Stimulated activated CD4-positive, alpha-beta T cell treated with anti-CD3 and anti-CD28 coated beads, Interleukin-1b, Interleukin-23, amount 100 ng/mL, for 24 hours (primary cell): ENCODE measurements at regions not wholly inside any gene's neighbourhood (a gene's known extent, or its start where the extent isn't known, plus 50 kb on each side); places are given as distances from the start of the nearest gene placed in this dataset.

Source experiments
- DNase-seq, 4 experiments: peaks; one replicate each; pipeline ENCODE4 v3.0.0-alpha.2; 2020; ENCODE audit warnings: low read depth in 4 of 4, low spot score in 1 of 4

DNA sequence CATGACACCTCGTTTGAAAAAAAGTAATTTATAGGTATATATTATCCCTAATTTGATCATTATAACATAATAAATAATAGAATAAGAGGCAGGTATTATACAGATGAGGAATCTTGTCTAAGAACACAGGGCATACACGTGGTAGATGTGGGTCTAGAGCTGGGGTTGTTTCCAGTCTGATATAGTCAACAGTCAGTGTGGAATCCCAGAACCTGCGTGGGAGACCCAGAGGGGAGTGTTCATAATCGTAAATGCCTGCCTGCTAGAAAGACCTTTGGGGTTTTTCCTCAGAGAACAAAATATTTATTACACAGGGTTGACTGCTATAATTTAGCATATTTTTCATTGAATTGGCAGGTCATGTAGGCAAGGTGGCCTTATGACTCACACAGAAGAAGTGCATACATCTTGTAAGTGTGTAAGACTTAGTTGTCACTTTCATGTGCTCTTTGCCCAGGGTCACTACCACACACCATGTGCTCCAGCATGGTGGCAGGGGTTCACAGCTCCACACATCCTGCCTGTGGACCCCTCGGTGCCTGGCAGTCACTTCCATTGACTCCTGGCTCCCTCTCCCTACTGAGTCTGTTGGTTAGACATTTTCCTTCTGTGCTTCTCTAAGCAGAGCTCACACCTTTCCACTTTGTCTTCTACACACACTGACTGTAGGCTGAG lies 94.9 kb upstream of the IKZF1 start:
- peak in 1 of 4 experiments; percentile 40 for DNase-seq

DNA sequence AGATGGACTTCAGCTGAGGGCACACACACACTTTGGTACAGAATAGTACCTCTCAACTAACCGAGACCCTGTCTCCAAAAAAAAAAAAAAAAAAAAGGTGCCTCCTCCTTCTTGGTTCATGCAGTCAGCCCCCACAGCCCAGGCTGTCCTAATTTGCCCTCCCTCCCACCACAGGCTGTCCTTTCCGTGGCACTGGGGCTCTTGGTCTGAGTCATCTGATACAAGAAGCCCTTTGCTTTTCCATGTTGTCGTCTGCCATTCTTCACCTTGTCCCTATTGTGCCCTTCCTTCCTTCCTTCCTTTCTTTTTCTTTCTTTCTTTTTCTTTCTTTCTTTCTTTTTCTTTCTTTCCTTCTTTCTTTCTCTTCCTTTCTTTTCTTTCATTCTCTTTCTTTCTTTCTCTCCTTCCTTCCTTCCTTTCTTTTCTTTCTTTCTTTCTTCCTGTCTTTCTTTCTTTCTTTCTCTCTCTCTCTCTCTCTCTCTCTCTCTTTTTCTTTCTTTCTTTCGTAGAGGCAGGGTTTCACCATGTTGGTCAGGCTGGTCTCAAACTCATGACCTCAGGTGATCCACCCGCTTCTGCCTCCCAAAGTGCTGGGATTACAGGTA lies 96.0 kb upstream of the IKZF1 start:
- DNase-seq, result no peak

DNA sequence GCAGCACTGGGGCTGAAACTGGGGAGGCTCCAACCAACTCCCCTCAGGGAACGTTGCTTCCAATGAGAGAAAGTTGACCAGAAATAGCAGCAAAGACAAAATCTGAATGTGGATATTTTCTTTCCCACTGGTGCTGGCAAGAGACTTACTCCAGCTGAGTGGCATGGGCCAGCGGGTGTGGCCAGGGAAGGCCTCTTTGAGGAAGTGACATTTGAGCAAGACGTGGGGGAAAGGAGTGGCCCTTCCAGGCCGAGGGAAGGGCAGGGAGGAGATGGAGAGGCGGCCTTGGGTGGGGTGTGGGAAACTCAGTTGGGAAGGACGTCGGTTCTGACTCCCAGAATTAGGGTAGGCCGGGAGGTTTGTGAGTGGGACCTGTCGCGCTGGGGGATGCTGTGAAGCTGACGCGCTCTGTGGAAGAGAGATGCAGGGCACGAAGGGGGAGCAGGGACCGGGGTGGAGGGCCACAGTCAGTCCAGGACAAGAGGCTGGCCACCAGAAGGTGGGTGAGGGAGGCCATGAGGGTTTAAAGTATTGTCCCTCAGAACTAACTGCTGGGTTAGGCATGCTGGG lies 96.7 kb upstream of the IKZF1 start:
- no peak for DNase-seq

DNA sequence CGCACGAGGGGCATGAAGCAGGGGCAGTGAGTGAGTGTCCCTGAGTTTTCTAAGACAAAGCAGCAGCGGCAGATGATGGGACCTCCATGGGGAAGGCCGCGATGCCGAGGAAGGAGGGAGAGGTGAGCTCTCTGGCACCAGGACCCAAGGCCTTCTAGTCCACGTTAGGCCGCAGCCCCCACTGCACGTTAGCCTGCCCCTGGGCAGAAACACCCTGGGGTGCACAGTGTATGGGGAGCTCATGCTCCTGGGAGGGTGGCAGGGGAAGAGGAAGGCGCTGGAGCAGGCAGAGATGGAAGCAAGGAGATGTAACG lies 97.3 kb upstream of the IKZF1 start:
- DNase-seq, result no peak

DNA sequence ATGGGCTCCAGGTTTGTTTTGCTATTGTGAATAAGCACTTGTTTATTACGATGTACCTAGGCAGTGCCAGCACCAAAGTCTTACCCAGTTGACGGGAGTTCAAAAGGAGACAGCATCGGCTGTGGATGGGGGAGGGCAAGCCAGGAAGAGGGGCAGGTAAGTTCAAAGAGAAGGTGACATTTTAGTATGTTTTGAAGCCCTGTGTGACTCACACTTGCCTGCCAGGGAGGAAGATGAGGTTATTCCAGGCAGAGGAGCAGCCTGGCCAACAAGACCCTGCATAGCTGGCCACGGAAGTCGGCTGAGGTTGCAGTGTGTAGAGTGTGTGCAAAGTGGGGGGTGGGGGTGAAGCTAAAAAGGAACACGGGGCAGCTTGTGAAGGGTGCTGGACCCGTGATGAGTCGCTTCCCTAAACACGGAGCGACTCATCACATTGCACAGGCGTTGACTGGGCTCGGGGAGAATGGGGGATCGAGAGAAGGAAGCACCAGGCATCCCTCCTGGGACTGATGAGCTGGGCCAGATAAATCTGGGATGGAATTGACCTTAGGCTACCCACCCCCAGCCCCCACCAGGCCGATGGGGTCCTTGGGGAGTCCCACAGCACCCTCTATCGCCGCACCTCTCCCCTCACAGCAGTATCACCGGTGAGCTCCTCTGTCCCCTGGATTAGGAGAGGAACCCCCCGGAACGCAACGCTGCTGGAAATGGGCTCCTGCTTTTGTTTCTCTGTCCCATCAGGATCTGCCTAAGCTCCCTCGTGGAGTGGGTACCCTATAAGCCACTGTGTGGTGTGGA lies 97.9 kb upstream of the IKZF1 start:
- DNase-seq, result peak in 2 of 4 experiments; percentile 50 to 60

DNA sequence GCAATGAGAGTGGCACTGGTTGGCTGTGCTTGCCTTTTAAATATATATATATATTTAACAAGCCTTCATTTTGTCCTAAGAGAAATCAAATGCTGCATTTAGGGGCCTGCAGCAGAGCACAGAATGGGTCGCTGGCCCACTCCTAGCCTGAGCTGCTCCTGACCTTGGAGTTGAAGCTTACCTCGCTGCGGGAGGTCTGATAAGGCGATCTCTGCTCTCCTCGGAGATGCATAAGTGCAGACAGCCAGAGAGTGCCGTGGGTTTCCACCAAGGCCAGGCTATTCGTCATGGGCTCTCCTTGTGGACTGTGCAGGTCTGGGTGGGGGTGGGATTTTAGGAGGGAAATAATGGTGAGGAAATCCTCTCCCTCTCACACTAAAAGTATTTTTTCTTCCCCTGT lies 99.5 kb upstream of the IKZF1 start:
- DNase-seq, result no peak

DNA sequence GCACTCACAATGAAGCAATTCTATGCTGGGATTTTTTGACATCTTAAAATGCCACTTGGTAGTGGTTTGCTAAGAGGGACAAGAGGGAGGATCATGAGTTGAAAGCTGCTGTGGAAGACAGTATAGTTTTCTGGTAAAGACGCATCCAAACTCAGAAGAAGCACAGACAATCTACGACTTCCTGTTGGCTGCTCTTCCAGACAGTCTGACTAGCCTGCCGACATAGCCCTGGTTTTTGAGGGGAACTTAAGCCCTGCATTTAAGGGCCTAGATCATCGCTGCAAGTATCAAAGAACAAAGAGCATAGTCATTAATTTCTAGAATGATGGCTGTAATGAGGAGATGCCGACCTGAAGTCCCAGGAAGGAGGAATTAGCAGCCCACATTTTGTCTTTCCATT lies 99.9 kb upstream of the IKZF1 start:
- no peak for DNase-seq

DNA sequence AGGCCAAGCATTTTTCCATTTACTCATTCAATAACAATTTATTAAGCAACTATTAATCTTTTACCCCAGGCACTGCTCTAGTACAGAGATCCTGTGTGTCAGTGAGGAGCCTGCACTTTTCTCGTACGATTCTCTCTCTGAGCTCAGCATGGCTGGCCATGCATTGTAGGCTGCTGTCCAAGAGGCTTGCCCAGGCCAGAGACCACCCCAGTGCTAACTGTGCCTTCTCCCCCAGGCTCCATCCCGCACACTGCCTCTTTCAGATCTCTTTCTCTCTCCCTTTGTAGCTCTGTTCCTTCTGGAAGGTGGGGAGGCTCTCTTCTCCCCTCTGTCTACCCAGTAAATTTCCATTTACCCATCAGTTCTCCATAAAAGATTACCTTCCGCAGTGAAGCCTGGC lies 101.0 kb upstream of the IKZF1 start:
- no peak for DNase-seq

DNA sequence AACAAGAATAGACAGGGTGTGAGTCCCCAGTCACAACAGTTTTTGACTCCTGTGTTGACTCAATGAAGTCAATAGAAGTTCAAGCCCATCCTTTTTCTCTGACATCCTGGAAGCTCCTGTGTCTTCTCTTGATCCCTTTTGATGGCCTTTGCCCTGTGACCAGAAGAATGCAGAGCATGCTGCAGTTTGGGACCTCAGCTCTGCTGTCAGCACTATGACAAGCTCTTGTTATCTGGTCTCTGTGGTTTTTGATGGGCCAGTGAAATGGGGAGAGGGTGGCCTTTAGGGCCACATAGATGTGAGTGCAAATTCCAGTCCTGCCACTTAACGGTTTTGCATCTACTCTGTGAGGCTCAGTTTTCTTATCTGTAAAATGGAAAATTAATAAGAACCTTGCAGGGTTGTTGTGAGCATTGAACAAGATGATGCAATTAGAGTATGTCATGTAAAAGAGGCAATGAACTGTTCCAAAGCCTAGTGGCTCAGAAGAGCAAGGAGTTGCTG lies 102.4 kb upstream of the IKZF1 start:
- no peak for DNase-seq

DNA sequence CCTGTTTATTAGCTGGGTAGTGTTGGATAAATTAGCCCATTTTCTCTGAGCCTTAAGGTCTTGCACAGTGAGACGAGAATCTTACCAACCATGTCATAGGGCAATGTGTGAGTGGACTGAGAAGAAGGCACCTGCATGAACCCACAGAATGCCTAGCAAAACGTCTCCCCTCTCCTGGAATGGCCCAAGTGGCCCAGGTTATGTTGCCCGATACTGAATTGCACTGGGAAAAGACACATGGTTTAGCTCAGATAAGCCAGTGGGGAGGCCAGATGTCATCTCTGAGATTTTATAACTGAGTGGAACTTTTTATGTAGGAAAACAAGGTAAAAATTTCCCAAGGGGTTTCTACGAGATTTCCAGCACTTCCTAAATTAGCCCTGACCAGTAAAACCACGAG lies 104.7 kb upstream of the IKZF1 start:
- DNase-seq, result no peak

DNA sequence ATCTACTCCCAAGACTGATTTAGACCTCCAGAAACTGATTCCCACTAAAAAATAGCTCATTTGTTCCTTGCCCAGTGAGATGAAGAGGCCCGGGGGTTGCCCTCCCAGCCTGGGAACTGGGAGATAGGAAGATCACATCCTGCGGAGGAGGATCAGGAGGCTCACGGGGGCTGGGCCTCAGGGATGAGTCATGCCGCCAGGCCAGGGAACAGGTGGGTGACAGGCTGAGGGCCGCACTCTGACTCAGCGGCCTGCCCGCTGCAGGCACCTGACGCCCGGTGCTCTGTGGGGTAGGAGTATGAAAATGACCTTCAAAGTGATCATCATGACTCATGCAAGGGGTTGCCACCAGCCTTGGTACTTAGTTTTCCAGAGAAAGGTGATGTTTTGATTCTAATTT lies 104.5 kb upstream of the ZPBP start:
- DNase-seq, result peak in 3 of 4 experiments; percentile 34 to 77 (median 61)

DNA sequence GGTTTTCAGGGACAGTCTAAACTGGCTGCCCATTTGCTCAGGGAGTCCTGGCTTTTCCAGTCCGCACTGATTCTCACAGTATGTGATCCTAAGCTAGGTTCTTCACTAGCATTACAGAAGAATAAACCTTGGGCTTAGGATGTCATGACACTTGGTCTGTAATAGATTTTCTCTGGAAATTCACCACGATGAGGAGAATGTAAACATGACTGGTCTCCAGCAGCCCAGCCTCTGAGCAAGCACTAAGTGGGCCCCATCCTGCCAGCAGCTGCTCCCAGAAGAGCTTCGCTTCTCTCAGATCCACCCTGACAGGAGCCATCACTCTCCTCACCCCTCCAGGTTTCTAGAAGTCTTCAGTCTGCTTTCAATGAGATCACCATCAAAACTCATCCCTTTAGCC lies 103.7 kb upstream of the ZPBP start:
- DNase-seq, result no peak

DNA sequence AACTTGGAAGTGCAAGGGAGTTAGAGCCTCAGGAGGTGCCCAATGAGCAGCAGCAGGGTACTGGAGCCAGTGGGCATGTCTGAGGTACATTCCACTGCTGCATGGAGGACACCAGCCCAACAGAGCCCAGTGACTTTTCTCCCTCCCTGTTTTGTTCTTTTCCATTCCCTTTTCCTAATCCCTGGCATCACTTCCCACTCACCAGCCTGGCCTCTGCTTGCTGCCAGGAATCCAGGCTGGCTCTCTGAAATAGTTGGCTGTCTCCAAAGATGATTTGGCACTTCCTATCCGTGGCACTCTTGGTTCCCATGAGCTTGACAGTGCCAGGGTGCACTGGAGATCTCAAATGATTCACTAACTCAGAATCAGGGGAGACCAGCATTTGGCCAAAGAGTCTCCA lies 97.7 kb upstream of the ZPBP start:
- DNase-seq, result no peak

DNA sequence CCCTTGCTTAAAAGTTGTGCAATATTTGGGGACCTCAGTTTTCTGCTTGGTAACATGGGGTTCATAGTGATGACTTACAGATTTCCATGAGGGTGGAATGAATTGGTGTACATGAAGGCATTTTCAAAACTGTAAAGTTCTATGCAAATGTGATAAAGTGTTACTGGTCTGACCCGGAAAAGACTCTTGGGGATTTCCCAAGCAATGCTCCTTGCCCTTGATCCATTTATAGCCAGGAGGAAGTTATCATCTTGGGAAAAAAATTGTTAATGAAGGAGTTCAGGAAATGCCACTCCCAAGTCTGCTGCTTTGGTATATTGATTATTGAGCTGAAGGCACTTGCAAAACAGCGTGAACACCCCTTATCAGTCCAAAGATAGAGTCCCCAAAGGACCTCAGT lies 96.3 kb upstream of the ZPBP start:
- no peak for DNase-seq

DNA sequence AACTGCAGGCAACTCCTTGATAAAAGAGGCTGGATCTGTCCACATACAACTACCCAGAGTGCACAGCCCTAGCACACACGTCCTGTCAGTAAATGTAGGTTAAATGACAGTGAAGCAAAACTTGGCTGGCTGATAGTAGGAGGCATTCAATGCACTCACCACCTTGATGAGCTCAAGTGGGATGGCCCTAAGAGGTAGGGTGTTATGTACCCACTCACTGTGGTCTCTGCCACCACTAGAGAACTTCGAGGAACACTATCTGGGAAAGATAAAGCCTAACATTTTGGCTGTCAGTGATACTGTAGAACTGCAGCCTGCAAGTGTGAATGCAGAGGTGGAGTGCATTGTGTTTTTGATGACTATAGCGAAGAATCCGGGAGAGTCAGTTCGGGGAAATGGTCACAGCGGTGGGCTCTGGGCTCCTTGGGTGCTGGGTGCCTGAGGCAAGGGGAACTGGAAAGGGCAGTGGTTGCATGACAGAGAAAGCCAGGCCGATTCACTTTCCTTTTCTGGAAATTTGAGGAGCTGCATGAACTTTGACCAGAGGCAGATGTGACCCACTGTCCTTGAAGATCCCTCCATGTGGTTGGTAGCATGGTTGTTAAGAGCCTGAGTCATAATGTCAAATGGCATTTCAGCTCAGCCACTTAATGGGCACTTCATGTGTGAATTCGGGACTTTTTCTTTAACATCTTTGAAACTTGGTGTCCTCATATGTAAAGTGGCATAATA lies 93.1 kb upstream of the ZPBP start:
- DNase-seq, result no peak

DNA sequence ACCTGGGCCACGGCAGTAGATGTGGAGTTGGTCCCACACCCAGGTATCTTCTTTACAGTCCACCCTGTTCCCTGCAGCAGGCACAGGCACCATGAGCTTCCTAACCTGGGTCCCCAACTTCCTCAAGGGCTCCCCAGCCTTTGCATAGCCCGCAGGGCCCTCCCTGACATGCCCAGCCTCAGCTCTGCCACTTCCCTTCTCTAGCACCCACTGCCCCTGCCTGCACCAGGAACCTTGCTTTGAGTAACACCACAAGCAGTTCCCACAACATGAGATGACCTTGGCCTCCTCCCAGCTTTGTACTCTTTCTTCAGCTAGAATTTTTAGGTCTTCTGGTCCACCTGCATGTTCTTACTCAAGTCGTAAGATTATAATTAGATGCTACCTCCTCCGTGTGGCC lies 92.2 kb upstream of the ZPBP start:
- no peak for DNase-seq

DNA sequence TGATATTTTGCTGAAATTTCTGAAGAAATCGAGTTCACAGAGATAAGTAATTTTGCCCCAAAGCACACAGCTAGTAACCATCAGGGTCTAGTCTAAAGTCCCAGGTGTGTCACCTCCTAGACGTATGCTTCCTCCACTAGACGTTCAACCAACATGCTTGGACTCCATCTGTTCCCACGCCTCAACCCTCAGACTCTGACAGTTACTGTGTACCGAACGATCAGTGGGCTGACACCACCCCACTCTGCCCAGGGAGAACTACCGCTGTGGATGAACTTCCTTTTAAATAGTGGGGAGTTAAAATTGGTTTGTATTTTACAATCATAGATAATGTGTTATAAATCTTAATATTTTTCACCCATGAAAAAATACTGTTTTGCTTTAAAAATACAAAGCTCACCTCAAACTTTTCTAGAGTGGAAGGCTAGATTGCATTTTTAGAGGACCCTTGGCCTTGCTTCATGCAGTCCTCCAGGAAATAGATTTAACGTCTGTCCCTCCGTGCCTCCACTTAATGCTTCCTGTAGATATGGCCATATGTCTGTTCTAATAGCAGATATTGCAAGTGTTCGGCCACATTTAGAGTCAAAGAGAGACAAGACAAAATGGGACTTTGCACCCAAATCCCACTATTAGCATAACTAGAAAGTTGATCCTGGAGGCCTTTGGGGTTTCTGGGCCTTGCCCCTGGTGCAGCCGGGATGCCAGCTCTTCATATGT lies 91.4 kb upstream of the ZPBP start:
- no peak for DNase-seq

DNA sequence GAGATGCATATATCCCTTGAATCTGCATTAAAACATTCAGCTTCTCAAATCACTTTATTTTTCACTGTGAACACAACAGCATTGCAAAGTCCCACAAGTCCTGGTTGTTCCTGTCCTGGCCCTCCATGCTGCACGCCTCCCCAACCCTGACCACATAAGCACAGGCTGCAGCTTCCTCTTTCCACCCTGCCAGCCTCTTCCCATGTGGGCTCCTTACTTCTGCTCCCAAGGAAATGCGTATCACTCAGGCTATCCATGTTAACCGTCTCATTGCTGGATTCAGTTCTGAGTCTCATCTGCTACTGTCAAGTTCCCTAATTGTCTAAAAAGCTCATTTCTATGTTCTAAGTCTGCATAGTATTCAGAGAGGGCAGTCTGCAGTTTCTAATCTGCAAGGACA lies 89.7 kb upstream of the ZPBP start:
- no peak for DNase-seq

DNA sequence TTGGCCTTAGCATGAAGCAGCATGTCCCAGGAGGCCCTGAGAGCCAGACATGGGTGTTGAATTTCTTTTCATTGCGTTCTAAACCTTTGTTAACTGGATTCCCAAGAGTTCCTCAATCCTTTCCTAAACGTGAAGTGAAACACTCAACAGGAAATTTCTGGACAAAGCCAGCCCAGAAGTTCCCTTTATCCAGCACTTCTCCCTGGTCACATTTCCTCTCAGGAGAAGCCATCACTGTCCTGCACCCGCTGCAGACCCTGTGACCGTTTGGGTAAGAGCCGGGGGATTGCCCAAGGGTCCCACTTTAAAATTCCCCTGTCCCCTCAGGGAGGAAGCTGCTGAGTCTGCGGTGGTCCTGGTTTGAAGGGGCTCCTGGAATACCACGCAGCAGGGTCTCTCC lies 88.0 kb upstream of the ZPBP start:
- no peak for DNase-seq

DNA sequence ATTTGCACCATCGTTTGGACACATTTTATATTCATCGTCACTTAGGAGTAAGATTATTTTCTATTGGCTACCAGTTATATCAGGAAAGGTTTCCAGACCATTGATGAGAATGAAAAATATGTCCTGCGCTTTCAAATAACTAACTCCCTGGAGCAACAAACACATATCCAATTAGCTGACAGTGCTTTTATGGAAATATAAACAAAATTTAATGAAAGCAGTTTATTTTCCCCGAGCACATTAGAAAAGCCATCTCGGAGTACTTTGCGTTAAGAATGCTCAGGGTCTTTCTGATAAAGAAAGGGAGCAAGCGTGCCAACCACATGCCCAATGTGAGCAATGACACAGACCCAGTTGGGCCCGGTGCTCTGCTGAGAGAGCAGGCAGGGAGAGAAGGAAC lies 85.1 kb upstream of the ZPBP start:
- DNase-seq, result no peak

DNA sequence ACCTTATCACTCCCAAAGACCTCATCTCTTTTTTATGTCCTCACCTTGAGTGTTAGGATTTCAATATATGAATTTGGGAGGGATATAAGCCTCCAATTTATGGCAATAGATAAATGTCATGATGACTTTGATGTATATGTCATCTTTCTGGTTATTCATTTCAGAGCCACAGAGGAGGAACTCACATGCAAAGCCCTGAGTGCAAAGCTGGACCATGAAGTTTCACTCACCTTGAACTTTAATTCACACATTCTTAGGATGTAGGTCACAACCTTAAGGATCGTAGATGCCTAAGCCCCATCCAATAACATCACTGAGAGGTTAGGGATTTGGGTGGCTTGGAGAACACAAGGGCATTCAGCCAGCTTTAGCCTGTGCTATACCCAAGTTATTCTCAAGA lies 81.9 kb upstream of the ZPBP start:
- no peak for DNase-seq
